HG02870 (cell line): ENCODE measurements at regions not wholly inside any gene's neighbourhood (a gene's known extent, or its start where the extent isn't known, plus 50 kb on each side); places are given as distances from the start of the nearest gene placed in this dataset.
"Not testable (repeated sequence)": the region's sequence is repeated elsewhere in the genome, so short reads cannot be mapped to it uniquely, and the experiment has no call there.

Experiments used
- ATAC-seq: cut with Tn5 transposase; IDR thresholded peaks from one replicate; pipeline ENCODE4 v1.9.1; 2021; ENCODE audit warnings: mild to moderate bottlenecking, moderate library complexity; ENCODE audit not compliant: unreplicated experiment

- ATAC-seq, result no peak
Measured at GRCh38 chrX:131595120-131595519, 51.2 kb downstream of the OR13H1 start.

- no peak for ATAC-seq
Measured at GRCh38 chrX:131607792-131608369, 64.0 kb downstream of the OR13H1 start.

GRCh38 chrX:131609480-131609879 lies 65.6 kb downstream of the OR13H1 start:
- ATAC-seq, result no peak

GRCh38 chrX:131613260-131613659 lies 69.4 kb downstream of the OR13H1 start:
- ATAC-seq, result no peak

GRCh38 chrX:131614241-131614640 lies 70.4 kb downstream of the OR13H1 start:
- ATAC-seq, result no peak

- no peak for ATAC-seq
Measured at GRCh38 chrX:131617182-131617581, 73.3 kb downstream of the OR13H1 start.

GRCh38 chrX:131621650-131622049 lies 77.8 kb downstream of the OR13H1 start:
- ATAC-seq, result no peak

- no peak for ATAC-seq
Measured at GRCh38 chrX:131626681-131627296, 82.9 kb downstream of the OR13H1 start.

GRCh38 chrX:131630534-131630933 lies 86.7 kb downstream of the OR13H1 start:
- no peak for ATAC-seq

- peak; percentile 97 for ATAC-seq
Measured at GRCh38 chrX:131633285-131633917, 89.5 kb downstream of the OR13H1 start.

- no peak for ATAC-seq
Measured at GRCh38 chrX:131634900-131635299, 91.0 kb downstream of the OR13H1 start.

- no peak for ATAC-seq
Measured at GRCh38 chrX:131646106-131646505, 102.2 kb downstream of the OR13H1 start.

- ATAC-seq, result no peak
Measured at GRCh38 chrX:131649741-131650140, 105.9 kb downstream of the OR13H1 start.

GRCh38 chrX:131650637-131651410 lies 107.0 kb downstream of the OR13H1 start:
- ATAC-seq, result no peak

- ATAC-seq, result not testable (repeated sequence)
Measured at GRCh38 chrX:131663726-131664125, 119.9 kb downstream of the OR13H1 start.

- no peak for ATAC-seq
Measured at GRCh38 chrX:131671735-131672134, 127.9 kb downstream of the OR13H1 start.

GRCh38 chrX:131675596-131676194 lies 131.8 kb downstream of the OR13H1 start:
- peak; percentile 48 for ATAC-seq

GRCh38 chrX:131677655-131678628 lies 134.1 kb downstream of the OR13H1 start:
- peak; percentile 80 for ATAC-seq

- ATAC-seq, result not testable (repeated sequence)
Measured at GRCh38 chrX:131682735-131683134, 138.9 kb downstream of the OR13H1 start.

- ATAC-seq, result no peak
Measured at GRCh38 chrX:131693359-131693758, 149.5 kb downstream of the OR13H1 start.
